Peyer's patch (tissue), 4 donors: ENCODE measurements at regions not wholly inside any gene's neighbourhood (a gene's known extent, or its start where the extent isn't known, plus 50 kb on each side); places are given as distances from the start of the nearest gene placed in this dataset.

Experiments
- CTCF ChIP-seq, 6 experiments: fragments of 450-650 bp in 4 of 6; fragments of 200-600 bp in 2 of 6; sonication (generic) in 1 of 6; IDR thresholded peaks; one replicate each; pipeline ENCODE4 v1.5.1; 2017 to 2019; ENCODE audit warnings: antibody characterized with exemption in 6 of 6, mild to moderate bottlenecking in 3 of 6, moderate library complexity in 1 of 6
- POLR2A ChIP-seq, 2 donors: fragments of 450-650 bp; IDR thresholded peaks; one replicate each; pipeline ENCODE4 v1.5.1; 2017; ENCODE audit warnings: antibody characterized with exemption in 2 of 2, mild to moderate bottlenecking in 2 of 2, moderate library complexity in 2 of 2

GRCh38 chr1:88169139-88169538 lies 514.9 kb upstream of the PKN2 start:
- TF ChIP-seq CTCF (IDR thresholded peaks at IDR 0.05), result no peak
- TF ChIP-seq POLR2A (IDR thresholded peaks at IDR 0.05), result no peak
